HL-60 (cell line): ENCODE measurements at regions not wholly inside any gene's neighbourhood (a gene's known extent, or its start where the extent isn't known, plus 50 kb on each side); places are given as distances from the start of the nearest gene placed in this dataset.

Experiments used
- CTCF ChIP-seq: IDR thresholded peaks from one replicate; pipeline ENCODE4 v1.5.1; 2011; ENCODE audit warnings: low read length, control low read depth, inconsistent platforms; ENCODE audit not compliant: insufficient read depth
- GABPA ChIP-seq: IDR thresholded peaks from 2 replicates; pipeline ENCODE4 v1.6.1; 2012; ENCODE audit warnings: low read depth
- POLR2AphosphoS5 ChIP-seq: IDR thresholded peaks from 2 replicates; pipeline ENCODE4 v1.6.1; 2012; ENCODE audit warnings: low read depth
- SPI1 ChIP-seq: IDR thresholded peaks from 2 replicates; pipeline ENCODE4 v1.6.1; 2012; ENCODE audit warnings: low read depth, mild to moderate bottlenecking, borderline replicate concordance
- TF ChIP-seq, protein P1 (sequence below): IDR thresholded peaks from 2 replicates; pipeline ENCODE4 v1.6.1; 2012; ENCODE audit warnings: low read depth; ENCODE audit not compliant: insufficient replicate concordance

DNA sequence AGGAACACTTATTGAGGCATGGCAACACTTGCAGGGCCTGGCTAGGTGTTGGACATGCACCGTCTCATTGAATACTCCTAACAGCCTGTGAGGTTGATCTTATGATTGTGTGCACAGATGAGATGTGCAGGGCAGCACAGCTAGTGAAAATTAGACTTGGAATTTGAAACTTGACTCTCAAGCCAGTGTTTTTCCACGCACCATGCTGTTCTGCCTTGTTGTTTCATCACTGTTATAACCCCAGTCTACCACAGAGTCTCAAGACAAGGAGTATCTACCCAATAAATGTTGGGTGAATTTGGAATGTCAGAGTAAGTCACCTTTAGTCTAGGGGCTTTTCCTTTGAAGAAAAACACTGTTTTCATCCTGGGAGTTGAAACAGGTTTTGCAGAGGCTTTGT is 55.8 kb upstream of the LRIG3 start:
- no peak for TF ChIP-seq GABPA
- no peak for TF ChIP-seq CTCF
- no peak for TF ChIP-seq POLR2AphosphoS5
- no peak for TF ChIP-seq SPI1
- TF ChIP-seq, protein P1, sequence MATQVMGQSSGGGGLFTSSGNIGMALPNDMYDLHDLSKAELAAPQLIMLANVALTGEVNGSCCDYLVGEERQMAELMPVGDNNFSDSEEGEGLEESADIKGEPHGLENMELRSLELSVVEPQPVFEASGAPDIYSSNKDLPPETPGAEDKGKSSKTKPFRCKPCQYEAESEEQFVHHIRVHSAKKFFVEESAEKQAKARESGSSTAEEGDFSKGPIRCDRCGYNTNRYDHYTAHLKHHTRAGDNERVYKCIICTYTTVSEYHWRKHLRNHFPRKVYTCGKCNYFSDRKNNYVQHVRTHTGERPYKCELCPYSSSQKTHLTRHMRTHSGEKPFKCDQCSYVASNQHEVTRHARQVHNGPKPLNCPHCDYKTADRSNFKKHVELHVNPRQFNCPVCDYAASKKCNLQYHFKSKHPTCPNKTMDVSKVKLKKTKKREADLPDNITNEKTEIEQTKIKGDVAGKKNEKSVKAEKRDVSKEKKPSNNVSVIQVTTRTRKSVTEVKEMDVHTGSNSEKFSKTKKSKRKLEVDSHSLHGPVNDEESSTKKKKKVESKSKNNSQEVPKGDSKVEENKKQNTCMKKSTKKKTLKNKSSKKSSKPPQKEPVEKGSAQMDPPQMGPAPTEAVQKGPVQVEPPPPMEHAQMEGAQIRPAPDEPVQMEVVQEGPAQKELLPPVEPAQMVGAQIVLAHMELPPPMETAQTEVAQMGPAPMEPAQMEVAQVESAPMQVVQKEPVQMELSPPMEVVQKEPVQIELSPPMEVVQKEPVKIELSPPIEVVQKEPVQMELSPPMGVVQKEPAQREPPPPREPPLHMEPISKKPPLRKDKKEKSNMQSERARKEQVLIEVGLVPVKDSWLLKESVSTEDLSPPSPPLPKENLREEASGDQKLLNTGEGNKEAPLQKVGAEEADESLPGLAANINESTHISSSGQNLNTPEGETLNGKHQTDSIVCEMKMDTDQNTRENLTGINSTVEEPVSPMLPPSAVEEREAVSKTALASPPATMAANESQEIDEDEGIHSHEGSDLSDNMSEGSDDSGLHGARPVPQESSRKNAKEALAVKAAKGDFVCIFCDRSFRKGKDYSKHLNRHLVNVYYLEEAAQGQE = no peak
